GM19240 (cell line): ENCODE measurements at regions not wholly inside any gene's neighbourhood (a gene's known extent, or its start where the extent isn't known, plus 50 kb on each side); places are given as distances from the start of the nearest gene placed in this dataset.
"Not testable (repeated sequence)": the region's sequence is repeated elsewhere in the genome, so short reads cannot be mapped to it uniquely, and the experiment has no call there.

Source experiments
- DNase-seq: peaks from one replicate; pipeline ENCODE4 v3.0.0; 2011; ENCODE audit warnings: low spot score; ENCODE audit not compliant: insufficient read length

- DNase-seq: no peak
Observed at GRCh38 chr1:182003953-182004586, 57.4 kb downstream of the ZNF648 start.

- DNase-seq: no peak
Observed at GRCh38 chr1:182003025-182003725, 58.3 kb downstream of the ZNF648 start.

DNA sequence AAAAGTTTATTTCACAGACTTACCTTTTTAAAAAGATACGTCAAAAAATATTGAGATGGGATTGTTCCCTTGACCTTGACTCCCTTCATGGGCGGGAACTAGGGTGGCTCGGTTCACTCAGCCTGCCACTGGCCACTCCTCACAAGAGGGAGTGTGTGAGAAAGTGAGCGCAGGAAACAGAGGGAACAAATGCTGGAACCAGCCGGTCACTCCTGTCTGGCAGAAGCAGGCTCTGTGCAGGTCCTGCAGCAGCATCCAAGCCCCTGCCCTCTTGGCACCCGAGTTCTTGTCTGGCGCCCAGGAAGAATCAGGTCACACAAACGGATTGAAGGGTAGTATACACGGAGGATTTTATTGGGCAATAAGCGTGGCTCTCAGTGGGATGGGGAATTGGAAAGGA is 58.9 kb downstream of the ZNF648 start:
- no peak for DNase-seq

DNA sequence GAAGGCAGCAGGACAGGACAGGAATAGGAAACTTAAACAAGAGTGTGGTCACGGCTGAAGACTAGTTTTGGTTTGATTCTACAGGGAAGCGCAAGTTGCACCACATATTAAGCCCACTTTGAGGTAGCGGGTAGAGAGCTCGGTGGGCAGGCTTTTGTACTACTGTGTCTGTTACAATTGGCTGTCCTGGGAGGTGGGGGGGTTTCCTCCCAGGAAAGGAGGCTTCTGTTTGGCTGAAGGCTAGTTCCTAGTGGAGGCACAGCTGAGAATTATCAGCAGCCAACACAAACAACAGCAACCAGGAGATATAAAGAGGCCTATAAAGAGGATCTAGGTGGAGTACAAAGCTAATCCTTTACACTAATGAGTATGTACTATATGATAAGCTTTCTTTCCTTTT is 62.7 kb downstream of the ZNF648 start:
- DNase-seq: no peak

DNA sequence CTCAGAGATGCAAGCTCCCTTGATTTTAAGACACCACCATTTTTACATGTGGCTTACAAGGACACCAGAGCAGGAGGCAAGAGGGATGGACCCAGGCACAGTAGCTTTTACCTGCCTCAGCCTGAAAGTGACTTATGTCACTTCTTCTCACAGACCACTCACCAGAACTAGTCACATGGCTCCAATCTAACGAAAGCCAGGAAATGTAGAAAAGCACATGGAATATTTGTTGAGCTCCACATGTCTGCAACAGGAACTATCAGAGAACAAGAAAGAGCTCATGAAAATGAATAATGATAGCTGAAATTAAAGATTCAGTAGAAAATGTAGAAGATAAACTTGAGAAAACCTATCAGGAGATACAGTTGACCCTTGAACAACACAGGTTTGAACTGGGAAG is 69.4 kb downstream of the ZNF648 start:
- no peak for DNase-seq

DNA sequence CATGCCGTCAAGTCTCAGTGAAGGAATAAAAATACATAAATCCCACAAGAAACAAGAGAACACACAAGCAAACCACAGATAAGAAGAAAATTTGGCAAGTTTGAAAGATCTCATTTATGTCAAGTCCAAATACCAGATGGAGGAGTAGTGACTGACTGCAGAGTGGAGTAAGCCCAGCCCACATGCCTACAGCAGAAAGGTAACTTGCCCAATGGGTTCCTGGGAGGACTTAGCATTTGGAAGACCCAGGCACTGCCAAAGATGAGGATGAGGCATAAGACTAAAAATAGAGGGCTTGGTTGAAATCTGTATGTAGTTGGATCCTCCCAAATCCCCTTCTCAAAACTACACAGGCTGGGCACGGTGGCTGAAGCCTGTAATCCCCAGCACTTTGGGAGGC is 70.8 kb downstream of the ZNF648 start:
- DNase-seq: no peak

- no peak for DNase-seq
Observed at GRCh38 chr1:181989261-181989920, 72.1 kb downstream of the ZNF648 start.

- DNase-seq: no peak
Observed at GRCh38 chr1:181987996-181988395, 73.5 kb downstream of the ZNF648 start.

DNA sequence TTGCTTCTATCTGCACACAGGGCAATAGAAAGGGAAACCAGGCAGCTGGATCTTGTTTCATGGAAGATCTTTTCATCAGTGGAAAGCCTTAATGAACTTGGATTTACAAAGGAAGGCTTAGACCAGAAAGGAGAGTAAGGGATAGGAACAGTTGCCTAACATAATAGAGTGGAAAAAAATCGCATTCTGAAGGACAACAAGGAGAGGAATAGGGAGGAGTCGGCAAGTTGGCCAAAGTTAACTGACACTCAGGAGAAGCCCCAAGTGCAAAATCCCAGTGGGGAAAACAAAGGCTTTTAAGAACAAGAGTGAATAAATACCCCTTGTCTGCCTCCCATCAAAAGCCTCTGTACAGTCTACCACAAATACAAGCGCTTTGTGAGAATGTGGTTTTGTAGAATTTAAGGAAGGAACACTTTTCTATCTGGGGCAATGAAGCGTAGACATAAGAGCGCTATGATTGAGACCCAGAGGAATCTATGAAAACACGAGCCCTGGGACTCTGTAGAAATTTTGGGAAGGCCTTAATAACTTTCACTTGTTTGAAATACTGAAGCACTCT is 74.1 kb downstream of the ZNF648 start:
- DNase-seq: no peak

- no peak for DNase-seq
Observed at GRCh38 chr1:181986907-181987305, 74.6 kb downstream of the ZNF648 start.

DNA sequence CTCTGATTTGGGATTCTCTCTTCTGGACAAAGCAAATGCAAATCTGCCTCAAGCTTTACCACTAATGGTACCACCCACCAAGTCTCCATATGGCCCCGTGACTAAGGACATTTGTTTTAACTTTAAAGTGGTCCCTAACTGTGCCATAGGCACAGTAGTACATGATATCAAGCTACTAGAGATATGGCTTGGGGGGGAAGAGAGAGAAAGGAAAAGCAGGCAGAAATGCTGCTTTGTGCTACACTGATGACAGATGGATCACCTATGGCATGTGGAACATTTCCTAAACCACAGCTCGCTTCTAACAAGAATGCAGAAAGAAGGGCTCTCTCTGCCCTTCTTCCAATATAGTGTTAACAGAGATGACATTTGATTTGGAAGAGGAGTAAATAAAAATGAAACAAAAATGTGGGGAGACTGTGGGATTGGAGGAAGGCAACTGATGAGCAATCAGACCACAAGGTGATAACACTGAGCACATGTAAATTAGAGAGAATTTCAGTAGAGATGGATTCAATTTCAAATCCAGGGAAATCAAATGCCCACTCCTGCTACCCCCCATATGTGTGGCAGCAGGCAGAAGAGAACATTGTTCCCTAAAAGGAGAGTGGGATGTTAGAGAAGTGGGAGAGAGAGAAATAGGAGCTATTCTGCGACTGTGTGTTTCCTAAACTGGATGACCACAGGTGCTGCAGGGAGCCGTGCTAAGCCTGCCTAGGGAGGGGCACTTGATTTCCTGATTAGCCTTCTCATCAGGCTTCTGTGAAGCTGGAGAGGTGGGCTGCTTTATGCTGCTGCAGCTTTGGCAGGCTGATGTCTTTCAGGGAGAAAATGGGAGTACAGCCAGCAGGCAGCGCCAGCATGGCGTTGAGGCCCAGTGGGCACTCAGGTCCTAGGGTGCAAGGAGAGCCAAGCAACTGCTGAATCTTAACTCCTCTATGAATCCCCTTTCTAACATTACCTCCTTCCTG is 75.3 kb downstream of the ZNF648 start:
- no peak for DNase-seq

GRCh38 chr1:181985281-181985680 is 76.2 kb downstream of the ZNF648 start:
- no peak for DNase-seq

GRCh38 chr1:181984006-181984405 is 77.5 kb downstream of the ZNF648 start:
- DNase-seq: no peak

DNA sequence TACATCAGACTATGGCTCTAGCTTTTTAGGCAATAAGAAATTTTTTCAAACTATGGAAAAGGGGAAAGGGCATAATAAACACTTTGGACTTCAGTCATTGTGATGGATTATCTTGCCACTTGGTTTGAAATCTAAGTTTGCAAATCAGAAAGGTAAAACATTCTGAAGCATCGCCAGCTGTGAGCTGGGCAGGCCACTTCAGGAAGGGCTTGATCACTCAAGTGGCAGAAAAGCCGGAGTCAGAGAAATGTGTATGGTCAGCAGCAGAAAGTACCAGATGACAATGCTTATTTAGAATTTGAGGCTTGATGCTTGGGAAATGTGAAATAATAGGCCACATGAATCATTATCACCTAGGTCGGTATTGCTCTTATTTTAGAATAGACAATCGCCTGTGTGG is 79.7 kb downstream of the ZNF648 start:
- DNase-seq: no peak

DNA sequence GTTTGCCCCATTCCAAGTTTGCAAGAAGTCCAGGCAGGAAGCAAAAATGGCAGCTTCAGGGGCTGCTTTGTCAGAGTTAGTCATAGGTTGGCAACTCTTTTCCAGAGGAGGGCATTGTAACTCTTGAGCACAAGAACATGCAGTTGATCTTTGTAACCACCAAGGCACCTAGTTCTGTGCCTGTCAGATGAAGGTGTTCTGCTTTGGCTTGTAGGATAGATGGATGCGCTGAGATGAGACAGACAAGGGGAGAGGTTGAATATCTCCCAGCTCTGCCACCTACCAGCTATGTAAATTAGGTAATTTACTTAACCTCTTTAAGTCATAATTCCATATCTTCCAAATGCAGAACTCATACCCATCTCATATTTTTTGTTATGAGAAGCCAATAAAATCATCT is 89.3 kb downstream of the ZNF648 start:
- no peak for DNase-seq

DNA sequence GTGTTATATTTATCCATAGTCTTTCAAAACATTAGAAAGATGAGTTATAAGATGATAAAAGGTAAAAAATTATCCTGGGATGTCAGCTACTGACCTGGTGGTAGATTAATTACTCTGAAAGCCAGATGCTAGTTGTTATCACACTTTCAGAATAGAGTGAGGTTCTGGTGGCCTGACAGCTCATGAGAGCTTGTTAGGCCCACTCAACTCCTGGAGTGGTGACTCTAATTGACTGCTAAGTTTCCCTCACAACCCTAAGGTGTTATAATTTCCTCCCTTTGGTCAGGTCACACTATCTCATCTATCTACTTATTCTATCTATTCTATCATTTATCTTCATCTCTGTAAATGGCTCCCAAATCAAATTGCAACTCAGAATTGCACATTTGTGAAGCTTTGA is 90.1 kb downstream of the ZNF648 start:
- DNase-seq: no peak

GRCh38 chr1:181969902-181970301 is 91.6 kb downstream of the ZNF648 start:
- DNase-seq: no peak

DNA sequence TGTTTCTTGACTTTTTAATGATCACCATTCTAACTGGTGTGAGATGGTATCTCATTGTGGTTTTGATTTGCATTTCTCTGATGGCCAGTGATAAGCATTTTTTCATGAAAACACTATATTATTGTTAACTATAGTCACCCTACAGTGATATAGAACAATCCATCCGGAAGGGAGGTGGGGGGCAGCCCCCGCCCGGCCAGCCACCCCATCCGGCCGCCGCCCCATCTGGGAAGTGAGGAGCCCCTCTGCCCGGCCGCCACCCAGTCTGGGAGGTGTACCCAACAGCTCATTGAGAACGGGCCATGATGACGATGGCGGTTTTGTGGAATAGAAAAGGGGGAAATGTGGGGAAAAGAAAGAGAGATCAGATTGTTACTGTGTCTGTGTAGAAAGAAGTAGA is 106.8 kb downstream of the ZNF648 start:
- not testable (repeated sequence) for DNase-seq

DNA sequence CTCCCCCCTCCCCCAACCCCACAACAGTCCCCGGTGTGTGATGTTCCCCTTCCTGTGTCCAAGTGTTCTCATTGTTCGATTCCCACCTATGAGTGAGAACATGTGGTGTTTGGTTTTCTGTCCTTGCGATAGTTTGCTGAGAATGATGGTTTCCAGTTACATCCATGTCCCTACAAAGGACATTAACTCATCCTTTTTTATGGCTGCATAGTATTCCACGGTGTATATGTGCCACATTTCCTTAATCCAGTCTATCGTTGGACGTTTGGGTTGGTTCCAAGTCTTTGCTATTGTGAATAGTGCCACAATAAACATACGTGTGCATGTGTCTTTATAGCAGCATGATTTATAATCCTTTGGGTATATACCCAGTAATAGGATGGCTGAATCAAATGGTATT is 107.3 kb downstream of the ZNF648 start:
- not testable (repeated sequence) for DNase-seq

DNA sequence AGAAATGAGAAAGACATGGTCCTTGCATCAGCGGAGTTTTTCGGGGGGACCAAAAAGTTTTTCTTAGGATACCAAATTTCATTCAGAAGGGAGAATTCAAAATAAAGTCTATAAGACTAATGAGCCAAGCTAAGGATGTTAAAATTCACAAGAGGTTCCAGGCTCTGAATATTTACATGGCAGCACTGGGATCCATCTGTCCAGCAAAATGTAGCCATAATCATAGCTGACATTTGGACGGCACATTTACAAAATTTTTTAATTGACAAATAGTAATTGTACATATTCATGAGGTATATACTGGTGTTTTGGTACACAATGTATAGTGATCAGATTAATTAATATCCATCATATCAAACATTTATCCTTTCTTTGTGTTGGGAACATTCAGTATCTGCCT is 107.9 kb downstream of the ZNF648 start:
- DNase-seq: no peak

DNA sequence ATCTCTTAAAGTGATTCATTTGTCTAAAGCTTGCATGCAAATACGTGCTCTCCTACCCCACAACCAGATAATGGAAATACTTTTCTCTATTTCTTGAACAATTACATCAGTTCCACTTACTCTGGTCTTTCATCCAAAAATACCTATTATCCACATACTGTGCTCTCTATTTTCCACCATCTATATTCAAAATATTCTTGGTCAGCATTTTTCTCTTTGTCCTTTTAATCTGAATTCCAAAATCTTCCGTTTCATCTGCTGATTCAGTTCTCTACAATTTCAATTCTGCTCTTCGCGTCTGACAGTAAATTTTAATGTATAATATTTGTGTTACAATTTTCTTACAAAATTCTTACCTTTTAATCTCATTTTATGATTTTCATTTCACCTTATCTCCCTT is 110.3 kb downstream of the ZNF648 start:
- DNase-seq: no peak
